HG03060 (cell line): ENCODE measurements at regions not wholly inside any gene's neighbourhood (a gene's known extent, or its start where the extent isn't known, plus 50 kb on each side); places are given as distances from the start of the nearest gene placed in this dataset.

Experiments used
- ATAC-seq: cut with Tn5 transposase; IDR thresholded peaks from one replicate; pipeline ENCODE4 v1.9.1; 2021; ENCODE audit warnings: low read depth, moderate number of reproducible peaks; ENCODE audit not compliant: unreplicated experiment

DNA sequence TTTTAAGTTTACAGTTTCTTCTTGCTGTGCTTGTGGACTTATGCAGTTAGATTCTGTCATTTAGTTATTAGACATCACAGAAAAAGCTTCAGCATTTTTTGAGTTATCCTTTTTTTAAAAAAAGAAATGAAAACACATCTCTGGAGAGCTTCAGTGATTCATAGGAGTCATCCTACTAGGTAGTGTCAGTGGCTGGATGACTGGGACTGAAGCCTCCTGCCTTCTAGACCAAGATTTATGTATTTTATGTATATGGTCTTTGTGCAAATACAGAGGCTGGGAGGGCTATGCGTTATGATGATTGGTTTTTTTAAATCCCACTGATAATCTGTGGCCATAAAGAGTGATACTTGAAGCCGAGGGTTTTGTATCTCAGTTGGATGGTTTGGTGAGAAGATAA, 125.9 kb upstream of the JAG1 start:
- no peak for ATAC-seq

DNA sequence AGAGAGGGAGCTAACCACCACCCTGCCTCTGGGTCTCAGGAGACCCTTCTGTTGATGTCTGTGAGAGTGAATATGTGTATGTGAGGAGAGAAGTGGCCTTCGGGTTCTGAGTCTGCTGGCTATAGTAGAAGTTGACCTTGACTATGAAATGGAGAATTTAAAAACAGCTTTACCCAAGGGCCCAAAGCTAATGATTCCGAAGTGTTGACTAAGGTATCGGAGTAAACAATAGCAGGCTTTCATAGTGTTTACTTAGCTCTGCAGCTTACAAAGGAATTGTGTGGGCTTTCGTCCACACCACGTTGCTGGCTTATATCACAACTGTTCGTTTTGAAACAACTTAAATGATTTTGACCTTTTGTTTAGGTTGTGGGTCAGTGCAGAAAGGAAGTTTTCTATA, 126.5 kb upstream of the JAG1 start:
- ATAC-seq, result no peak

DNA sequence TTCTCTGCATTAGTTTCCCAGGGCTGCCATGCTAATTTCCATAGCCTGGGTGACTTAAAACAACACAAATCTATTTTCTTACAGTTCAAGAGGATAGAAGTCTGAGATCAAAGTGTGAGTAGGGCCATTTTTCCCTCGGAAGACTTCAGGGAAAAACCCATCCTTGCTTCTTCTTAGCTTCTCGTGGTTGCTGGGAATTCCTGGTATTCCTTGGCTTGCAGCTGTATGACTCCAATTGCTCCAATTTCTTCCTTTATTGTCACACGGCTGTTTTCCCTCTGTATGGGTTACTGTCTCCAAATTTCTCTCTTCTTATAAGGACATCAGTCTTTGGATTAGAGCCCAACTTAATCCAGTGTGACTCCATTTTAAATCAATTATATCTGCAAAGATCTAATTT, 128.4 kb upstream of the JAG1 start:
- ATAC-seq, result no peak

DNA sequence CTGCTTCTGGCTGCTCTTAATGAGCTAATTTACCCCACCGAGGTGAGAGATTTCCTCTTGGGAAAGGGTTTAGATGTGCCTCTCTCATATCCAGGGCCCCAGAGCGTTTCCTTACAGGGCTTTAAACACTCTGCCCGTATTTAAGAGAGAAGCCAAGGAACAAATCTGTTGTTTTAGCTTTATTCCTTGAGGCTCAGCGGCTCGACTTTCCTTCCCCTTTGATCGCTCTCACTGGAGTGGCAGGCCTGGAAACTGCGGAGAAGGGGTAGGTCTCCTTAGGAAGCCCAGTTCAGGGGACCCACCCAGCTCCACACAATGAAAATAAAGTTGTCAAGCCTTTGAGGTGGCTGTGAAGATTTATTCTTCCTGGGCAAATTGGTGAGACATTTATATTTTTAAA, 132.0 kb upstream of the JAG1 start:
- ATAC-seq, result no peak

DNA sequence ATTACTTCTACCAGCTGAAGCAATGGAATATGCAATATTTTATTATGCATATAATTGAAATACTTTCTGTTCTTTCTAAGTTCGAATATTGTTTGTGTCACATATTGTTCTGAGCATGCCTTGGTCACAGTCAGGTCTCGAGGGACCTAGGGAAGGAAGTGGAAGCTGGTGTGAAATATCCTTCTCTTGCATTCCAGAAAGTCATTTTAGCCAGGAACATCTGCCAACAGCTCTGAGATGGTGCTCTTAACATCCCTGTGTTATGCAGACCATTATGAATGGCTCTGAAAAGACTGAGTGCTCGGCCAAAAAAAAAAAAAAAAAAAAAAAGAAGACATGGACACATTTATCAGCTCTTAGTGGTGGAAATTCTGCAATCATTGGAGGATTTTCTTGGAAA, 132.7 kb upstream of the JAG1 start:
- ATAC-seq, result no peak

DNA sequence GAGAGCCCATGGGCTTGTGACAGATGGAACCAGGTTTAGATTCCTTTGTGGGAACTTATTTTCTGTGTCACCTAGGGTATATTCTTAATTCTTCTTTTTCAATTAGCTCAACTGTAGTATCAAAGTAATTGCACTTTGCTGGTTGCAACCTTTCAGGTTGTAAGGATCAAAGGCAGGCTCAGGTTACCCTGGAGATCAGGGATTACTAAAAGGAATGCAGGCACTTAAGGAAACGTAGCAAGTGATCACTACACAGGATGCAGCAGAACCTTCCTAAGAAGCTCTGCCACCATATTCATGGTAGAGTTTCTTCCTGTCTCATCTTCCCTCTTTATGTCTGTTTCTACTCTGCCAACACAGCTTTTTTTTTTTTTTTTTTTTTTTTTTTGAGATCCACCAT, 133.2 kb upstream of the JAG1 start:
- no peak for ATAC-seq

DNA sequence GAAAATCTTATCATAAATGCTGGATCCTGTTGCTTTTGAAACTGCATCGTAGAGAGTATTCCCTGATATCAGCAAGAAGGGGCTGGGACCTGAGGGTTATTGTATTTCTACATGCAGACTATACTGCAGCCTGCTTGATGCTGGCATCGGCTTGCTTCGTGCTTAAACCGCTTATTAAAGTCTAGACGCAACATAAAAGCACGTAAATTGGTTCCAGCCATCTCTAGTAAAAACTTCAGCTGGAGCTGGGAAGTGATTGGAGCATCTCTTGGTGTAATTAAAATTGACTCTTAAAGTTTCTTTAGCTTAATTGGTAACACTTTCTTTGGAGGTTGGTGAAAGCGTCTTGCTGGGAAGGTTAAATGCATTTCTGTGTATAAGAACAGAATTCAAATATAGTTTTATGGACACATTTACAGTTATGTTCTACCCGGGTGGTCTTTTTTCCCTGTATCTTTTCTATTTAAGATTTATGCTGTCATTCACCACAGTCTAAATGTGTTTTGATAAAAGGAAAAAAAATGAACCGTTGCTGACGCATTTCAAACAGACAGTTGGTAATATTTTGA, 139.0 kb upstream of the JAG1 start:
- no peak for ATAC-seq

DNA sequence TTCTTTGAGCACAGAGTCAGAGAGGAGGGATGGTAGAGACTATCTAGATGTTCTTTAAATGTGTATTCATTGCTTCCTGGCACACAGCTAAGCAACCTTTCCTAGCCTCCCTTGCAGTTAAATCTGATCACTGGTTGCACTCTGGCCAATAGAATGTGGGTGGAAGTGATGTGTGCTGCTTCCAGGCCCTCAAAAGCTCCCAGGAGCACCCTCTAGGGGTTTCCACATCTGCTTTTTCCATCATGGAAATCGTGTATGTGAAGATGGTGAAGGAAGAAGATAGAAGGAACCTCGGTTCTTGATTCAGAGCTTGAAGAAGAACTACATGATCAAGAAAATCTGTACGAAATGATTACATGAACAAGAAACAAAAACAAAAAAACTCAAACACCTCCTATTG, 149.8 kb upstream of the JAG1 start:
- no peak for ATAC-seq

DNA sequence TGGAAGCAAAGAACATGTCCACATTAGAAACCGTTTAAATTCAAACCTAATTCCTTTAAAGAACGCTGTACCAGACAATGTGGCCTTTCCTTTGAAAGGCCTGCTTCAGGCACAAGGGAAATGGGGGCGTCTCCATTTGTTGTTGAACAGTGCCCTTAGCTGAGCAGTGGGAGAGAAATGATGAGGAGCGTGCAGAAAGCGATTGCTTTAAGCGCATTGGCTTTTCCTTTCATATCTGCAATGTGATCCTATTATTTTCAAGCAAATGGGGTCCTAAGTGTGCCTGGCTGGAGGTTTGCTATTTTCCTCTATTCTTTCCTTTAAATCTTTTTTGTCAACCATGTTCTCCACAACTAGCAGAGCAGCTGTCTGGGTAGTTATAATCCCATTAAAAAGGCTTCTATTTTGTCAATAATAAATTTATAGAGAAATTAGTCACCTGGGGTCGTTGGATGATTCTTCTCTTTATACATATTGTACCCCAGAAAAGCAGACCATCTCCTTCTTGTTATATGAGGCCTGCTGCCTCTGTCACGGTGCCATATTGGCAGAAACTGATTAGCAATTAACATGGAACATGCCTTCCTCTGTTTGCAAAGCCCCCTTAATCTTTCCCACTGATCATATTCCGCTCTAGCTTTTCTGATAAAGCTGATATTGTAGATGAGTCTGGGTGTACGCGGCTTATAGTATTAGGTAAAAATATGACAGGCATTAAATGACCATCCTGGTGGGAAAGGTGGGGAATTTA, 151.1 kb upstream of the JAG1 start:
- ATAC-seq, result no peak

DNA sequence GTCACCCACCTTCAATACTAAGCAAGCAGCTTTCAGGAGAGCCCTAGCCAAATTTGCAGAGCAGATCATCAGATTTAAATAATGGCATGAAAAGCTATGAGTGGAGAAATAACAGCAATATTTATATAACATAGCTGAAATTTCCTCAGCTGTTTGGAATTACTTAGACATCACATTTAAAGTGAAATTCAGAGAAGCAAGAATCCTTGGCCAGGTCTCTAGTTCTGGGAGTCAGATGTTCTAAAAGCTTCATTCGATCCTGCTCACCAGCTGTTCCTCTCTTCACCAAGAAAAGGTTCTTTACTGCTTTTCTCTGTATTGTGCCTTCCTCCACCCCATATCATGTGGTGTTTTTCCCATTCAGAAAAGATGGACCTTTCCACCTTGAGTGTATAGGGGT, 152.3 kb upstream of the JAG1 start:
- no peak for ATAC-seq

DNA sequence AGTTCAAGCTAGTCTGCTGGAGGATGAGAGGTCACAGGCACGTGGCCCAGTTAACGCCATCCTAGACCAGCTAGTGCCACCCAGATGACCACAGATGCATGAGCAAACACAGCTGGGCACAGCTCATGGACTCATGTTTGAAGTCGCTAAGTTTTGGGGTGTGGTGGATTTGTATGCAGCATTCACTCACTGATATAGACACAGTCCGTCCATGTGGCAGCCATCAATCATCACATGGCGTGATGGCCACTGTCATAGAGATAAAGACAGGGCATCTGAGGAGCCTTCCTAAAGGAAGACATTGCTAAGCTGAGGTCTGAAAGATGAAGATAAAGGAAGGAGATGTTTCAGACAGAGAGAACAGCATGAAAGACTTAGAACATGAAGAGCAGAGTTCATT, 154.4 kb upstream of the JAG1 start:
- no peak for ATAC-seq

DNA sequence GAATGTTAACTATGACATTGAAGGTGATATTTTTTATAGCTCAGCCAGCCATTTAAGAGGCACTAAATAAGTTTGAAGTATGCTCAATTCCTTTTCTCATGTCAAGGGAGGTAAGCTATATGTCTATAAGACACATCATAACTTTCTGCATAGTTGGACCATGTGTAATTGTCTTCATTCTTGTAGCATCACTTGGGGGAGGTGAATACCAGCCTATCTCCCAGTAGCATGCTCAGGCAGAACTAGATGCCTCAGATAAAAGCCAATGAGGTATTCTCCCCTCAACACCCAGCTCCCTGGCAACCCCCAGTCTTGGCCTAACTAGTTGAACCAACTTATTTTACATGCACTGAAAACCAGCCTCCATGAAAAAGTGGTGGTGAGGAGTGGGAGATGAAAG, 158.3 kb upstream of the JAG1 start:
- ATAC-seq, result no peak

DNA sequence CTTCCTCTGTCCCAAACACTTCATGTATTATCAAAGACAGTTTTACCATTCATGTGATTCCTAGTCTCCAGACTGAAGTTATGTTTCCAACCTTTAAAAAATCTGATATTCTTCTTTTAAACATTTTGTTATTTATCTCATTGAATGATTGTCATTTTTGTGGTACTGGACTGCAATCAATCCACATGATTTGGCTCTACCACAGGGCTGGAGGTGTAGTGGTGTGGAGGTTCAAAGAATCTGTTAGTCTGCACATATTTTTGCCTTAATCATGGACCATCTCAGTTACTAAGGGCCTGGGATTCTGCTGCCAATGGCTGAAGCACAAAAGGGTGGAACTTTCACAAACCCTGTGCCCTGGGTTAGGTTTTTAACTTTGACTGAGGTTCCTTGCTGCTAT, 164.1 kb upstream of the JAG1 start:
- no peak for ATAC-seq

DNA sequence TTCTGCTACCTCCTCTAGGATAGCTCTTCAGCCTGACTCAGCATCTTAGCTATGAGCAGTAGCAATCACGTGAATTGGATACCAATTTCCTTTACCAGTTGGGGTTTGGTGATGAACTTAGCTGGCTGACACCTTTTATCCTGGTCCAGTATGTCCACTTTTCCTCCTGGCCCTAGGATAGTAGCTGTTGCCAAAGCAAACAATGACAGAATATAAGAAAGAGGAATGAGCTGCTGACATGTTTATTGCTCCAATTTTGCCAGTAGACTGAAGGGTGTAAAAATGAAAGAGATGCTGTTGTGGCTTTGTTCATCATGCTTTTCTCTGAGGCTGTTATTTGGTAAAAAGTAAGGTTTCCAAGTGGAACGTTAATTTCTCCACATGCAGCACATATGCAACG, 168.3 kb upstream of the JAG1 start:
- no peak for ATAC-seq

DNA sequence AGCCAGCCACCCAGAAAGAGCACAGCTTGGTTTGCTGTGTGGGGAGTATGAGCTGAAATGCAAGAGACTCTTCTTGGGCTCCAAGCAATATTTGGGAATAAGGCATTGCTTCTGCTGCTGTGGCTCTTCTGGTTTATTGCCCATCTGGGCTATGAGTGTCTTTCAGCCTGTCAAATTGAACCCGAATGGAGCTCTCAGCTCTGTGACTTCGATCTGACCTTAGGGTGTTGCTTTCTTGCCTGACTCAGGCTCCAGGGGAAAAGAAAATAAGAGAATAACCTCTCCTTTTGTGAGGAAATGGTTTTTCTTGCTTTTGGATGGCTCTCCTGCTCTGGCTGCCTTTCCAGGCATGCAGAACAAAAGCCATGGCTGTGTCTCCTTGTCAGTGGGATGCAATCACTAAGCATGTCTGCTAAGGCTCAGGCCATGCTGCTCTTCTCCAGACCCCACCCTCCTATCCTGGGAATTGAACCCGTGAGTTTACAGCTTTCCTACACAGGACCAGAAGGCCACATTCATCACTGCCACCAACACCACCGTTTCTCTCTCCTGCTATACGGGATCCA, 169.4 kb upstream of the JAG1 start:
- ATAC-seq, result no peak

DNA sequence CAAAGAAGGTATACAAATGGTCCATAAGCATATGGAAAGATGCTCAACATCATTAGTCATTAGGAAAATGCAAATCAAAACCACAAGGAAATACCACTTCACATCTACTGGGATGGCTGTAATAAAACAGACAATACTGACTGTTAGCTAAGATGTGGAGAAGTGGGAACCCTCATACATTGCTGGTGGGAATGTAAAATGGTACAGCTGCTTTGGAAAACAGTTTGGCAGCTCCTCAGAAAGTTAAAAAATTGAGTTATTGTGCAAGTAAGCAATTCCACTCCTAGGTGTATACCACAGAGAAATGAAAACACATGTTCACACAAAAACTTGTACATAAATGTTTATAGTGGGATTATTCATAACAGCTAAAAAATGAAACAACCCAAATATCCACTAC, 173.0 kb upstream of the JAG1 start:
- ATAC-seq, result no peak

DNA sequence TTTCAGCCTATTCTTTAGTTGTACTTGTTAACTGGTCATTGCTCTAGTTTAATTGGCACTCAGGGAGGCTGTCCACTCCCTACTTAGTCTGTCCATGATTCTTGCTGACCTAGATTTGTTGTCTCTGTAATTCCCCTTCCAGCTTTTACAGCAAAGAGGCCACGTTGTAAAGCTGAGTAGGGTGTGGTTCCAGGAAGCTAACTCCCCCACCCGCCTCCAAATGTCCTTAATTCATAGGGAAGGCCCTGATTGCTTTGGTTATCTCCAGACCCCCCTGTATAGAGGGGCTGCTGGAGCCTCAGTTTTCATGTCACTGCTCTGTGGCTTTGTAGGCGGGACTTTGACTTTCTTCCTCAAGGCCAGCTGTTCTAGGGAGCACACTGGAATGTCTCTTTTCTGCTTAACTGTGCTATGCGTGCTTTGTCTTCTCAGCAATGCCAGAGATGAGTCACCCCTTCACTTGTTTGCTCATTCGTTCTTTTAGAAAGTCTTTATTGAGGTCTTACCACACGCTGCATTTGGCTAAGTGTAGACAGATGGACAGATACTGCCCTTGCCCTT, 175.1 kb upstream of the JAG1 start:
- ATAC-seq, result no peak

DNA sequence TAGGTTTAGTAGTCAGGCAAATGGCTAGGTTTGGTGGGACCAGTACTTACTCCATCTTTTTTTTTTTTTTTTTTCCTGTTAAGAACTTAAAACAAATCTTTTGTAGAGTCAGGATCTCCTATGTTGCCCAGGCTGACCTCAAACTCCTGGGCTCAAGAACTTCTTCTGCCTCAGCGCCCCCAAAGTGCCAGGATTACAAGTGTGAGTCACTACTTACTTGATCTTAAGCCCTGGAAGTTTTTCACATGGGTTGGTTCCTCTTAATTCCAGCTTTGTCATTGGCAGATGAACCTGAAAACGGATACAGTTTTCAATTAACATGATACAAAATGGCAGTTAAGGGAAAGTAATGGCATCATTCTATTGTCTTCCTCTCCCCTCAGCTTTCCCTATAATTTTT, 179.4 kb upstream of the JAG1 start:
- no peak for ATAC-seq

DNA sequence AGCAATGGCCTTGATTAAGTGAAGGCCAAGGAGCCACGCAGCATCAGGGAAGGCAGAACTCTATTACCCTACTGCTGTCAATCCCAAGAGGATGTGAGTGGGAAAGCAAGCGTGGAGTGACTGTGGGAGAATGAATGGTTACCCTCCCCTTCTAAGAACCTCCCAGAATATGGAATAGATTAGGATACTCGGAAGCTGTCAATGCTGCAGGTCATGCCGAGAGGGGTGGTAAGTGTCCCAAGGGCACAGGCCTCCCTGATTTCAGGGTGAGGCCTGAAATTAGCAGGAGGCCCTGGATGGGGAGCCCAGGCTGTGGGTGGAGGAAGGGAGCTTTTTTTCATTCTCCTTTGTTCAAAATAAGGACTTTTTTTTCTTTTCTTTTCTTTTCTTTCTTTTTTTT, 179.9 kb upstream of the JAG1 start:
- no peak for ATAC-seq

DNA sequence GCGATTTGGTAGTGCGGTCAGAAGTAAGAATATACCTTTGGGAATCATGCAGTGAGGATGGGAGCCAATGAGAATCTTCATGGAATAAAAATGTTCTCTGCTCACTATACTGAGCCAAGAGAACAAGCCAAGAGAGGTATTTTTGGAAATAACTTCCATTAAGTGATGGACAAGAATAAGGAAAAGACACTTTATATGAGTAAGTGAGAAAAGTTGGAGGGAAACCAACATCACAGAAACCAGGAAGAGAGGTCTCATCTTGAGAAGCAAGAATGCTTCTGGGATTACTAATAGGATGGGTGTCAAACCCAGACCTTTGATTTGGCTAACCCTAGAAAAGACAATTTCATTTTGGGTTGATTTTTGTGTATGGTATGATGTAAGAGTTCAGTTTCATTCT, 181.2 kb upstream of the JAG1 start:
- no peak for ATAC-seq

DNA sequence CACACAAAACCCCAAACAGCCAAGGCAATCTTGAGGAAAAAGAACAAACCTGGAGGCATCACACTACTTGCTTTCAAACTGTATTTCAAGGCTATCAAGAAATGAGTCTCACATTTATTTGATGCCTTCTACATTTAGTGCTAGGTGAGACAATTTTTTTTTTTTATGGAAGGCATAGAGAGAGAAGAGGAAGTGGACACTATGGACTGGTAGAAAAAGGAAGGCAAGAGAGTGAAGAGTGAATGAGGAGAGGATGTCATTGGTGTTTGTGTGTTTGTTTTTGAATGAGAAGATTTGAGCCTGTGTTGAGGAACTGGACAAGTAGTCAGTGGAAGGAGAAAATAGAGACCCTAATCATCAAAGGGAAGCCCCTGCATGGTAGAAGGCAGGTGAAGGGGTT, 182.0 kb upstream of the JAG1 start:
- no peak for ATAC-seq
